IMR-90 (cell line): ENCODE measurements at regions not wholly inside any gene's neighbourhood (a gene's known extent, or its start where the extent isn't known, plus 50 kb on each side); places are given as distances from the start of the nearest gene placed in this dataset.

ENCODE experiments used
- ATAC-seq: fragments of 200-7000 bp; cut with Tn5 transposase; 2 replicates; pipeline ENCODE4 v1.9.1; 2020; ENCODE audit warnings: low read depth, mild to moderate bottlenecking, moderate library complexity
- BruUV-seq: library from RNA; stranded (reverse); fragments of 400-500 nt; replicated peaks from 2 replicates; lab custom pipeline; 2021; lab: Mats Ljungman, UMichigan
- CTCF ChIA-PET: fragments of 300-600 bp; formaldehyde crosslinking; extraction: SDS; loops from one replicate; lab custom pipeline; 2021; ENCODE audit warnings: antibody characterized with exemption; lab: Yijun Ruan, JAX
- POLR2A ChIA-PET: fragments of 300-600 bp; sonication (Branson Sonifier 250); formaldehyde crosslinking; loops from one replicate; lab custom pipeline; 2022; ENCODE audit warnings: antibody characterized with exemption; ENCODE audit not compliant: unreplicated experiment; lab: Charles Lee
- DNase-seq: peaks from one replicate; pipeline ENCODE4 v3.0.0; 2013
- H2AFZ ChIP-seq: replicated peaks from 2 replicates; pipeline ENCODE3; 2013; ENCODE audit warnings: low read length, mild to moderate bottlenecking; ENCODE audit not compliant: poor library complexity
- H2AK5ac ChIP-seq: 2 replicates; pipeline ENCODE4 v1.6.1; 2013; ENCODE audit warnings: low read depth, low read length, inconsistent platforms
- H2AK9ac ChIP-seq: replicated peaks from 2 replicates; pipeline ENCODE3; 2013; ENCODE audit warnings: mild to moderate bottlenecking, low read depth, low read length, moderate library complexity; ENCODE audit not compliant: poor library complexity
- H2BK120ac ChIP-seq: 2 replicates; pipeline ENCODE4 v1.6.1; 2013; ENCODE audit warnings: low read depth, low read length, inconsistent platforms
- H2BK15ac ChIP-seq: 3 replicates; pipeline ENCODE4 v1.6.1; 2013; ENCODE audit warnings: low read depth, low read length, inconsistent platforms
- H2BK20ac ChIP-seq: 2 replicates; pipeline ENCODE4 v1.6.1; 2013; ENCODE audit warnings: low read depth, mild to moderate bottlenecking, inconsistent platforms, low read length, moderate library complexity
- H2BK5ac ChIP-seq: 2 replicates; pipeline ENCODE4 v1.6.1; 2013; ENCODE audit warnings: mild to moderate bottlenecking, low read depth, low read length, inconsistent platforms; ENCODE audit not compliant: poor library complexity, severe bottlenecking
- H3K14ac ChIP-seq: replicated peaks from 2 replicates; pipeline ENCODE4 v1.6.1; 2013; ENCODE audit warnings: low read depth, low read length, inconsistent platforms
- H3K18ac ChIP-seq: 2 replicates; pipeline ENCODE4 v1.6.1; 2013; ENCODE audit warnings: low read depth, low read length, control low read depth
- H3K23ac ChIP-seq: 2 replicates; pipeline ENCODE4 v1.6.1; 2013; ENCODE audit warnings: low read depth, low read length, inconsistent platforms
- H3K27ac ChIP-seq: 2 replicates; pipeline ENCODE4 v1.5.1; 2013; ENCODE audit warnings: mild to moderate bottlenecking, control low read depth, low read length; ENCODE audit not compliant: insufficient read depth
- H3K27me3 ChIP-seq: 2 replicates; pipeline ENCODE4 v1.6.1; 2013; ENCODE audit warnings: low read length; ENCODE audit not compliant: control insufficient read depth, insufficient read depth
- H3K36me3 ChIP-seq: 2 replicates; pipeline ENCODE4 v1.6.1; 2013; ENCODE audit warnings: low read length, mixed read lengths; ENCODE audit not compliant: control insufficient read depth, insufficient read depth
- H3K4ac ChIP-seq: 2 replicates; pipeline ENCODE4 v1.6.1; 2013; ENCODE audit warnings: low read depth, low read length, inconsistent platforms
- H3K4me1 ChIP-seq: 2 replicates; pipeline ENCODE4 v1.6.1; 2013; ENCODE audit warnings: low read length, mixed read lengths; ENCODE audit not compliant: control insufficient read depth, insufficient read depth
- H3K4me2 ChIP-seq: 2 replicates; pipeline ENCODE4 v1.6.1; 2013; ENCODE audit warnings: low read depth, mild to moderate bottlenecking, control low read depth, low read length, moderate library complexity
- H3K4me3 ChIP-seq: 2 replicates; pipeline ENCODE4 v1.5.1; 2013; ENCODE audit warnings: low read depth, mild to moderate bottlenecking, control low read depth, low read length, moderate library complexity; ENCODE audit not compliant: insufficient read depth
- H3K56ac ChIP-seq: 2 replicates; pipeline ENCODE4 v1.6.1; 2013; ENCODE audit warnings: low read length, inconsistent platforms; ENCODE audit not compliant: insufficient read depth; ENCODE audit errors: extremely low read depth
- H3K79me1 ChIP-seq, 2 experiments: 2 replicates each; pipeline ENCODE4 v1.6.1; 2013; ENCODE audit warnings: low read length in 2 of 2, inconsistent platforms in 1 of 2, low read depth in 1 of 2
- H3K9ac ChIP-seq: 2 replicates; pipeline ENCODE4 v1.6.1; 2013; ENCODE audit warnings: low read depth, low read length, control low read depth
- H3K9me1 ChIP-seq: 2 replicates; pipeline ENCODE4 v1.6.1; 2013; ENCODE audit warnings: low read length, inconsistent platforms; ENCODE audit not compliant: insufficient read depth
- H3K9me3 ChIP-seq: 2 replicates; pipeline ENCODE4 v1.6.1; 2013; ENCODE audit warnings: low read length; ENCODE audit not compliant: control insufficient read depth, insufficient read depth
- H4K20me1 ChIP-seq: 2 replicates; pipeline ENCODE4 v1.6.1; 2013; ENCODE audit warnings: low read length, inconsistent platforms; ENCODE audit not compliant: insufficient read depth
- H4K5ac ChIP-seq: 2 replicates; pipeline ENCODE4 v1.6.1; 2013; ENCODE audit warnings: mild to moderate bottlenecking, low read depth, low read length, control low read depth
- H4K8ac ChIP-seq, 2 experiments: 2 replicates each; pipeline ENCODE4 v1.6.1; 2013; ENCODE audit warnings: low read depth in 2 of 2, low read length in 2 of 2, control low read depth in 1 of 2, inconsistent platforms in 1 of 2
- H4K91ac ChIP-seq: 2 replicates; pipeline ENCODE4 v1.6.1; 2013; ENCODE audit warnings: low read depth, low read length, inconsistent platforms; ENCODE audit not compliant: insufficient read depth
- BHLHE40 ChIP-seq: fragments of 150-350 bp; IDR thresholded peaks from 2 replicates; pipeline ENCODE4 v1.6.1; 2016; ENCODE audit warnings: mild to moderate bottlenecking, low read depth, low read length
- CEBPB ChIP-seq: IDR thresholded peaks from 2 replicates; pipeline ENCODE4 v1.6.1; 2012; ENCODE audit warnings: low read depth, low read length, improper control_type of control experiment
- CHD1 ChIP-seq: IDR thresholded peaks from 2 replicates; pipeline ENCODE4 v1.6.1; 2012; ENCODE audit warnings: low read depth, low read length, improper control_type of control experiment
- ELK1 ChIP-seq: fragments of 150-350 bp; IDR thresholded peaks from 2 replicates; pipeline ENCODE4 v1.6.1; 2016; ENCODE audit warnings: low read depth, mild to moderate bottlenecking, low read length, moderate library complexity, borderline replicate concordance
- FOS ChIP-seq: fragments of 150-350 bp; IDR thresholded peaks from 2 replicates; pipeline ENCODE4 v1.6.1; 2016; ENCODE audit warnings: low read depth, low read length
- MAFK ChIP-seq: IDR thresholded peaks from 2 replicates; pipeline ENCODE4 v1.6.1; 2012; ENCODE audit warnings: low read depth, low read length, improper control_type of control experiment
- MAZ ChIP-seq: IDR thresholded peaks from 2 replicates; pipeline ENCODE4 v1.6.1; 2012; ENCODE audit warnings: low read depth, mild to moderate bottlenecking, low read length, improper control_type of control experiment, moderate library complexity, borderline replicate concordance
- MXI1 ChIP-seq: IDR thresholded peaks from 2 replicates; pipeline ENCODE4 v1.6.1; 2012; ENCODE audit warnings: low read depth, mild to moderate bottlenecking, low read length, moderate library complexity, borderline replicate concordance
- NFE2L2 ChIP-seq: fragments of 150-350 bp; IDR thresholded peaks from 2 replicates; pipeline ENCODE4 v1.6.1; 2016; ENCODE audit warnings: low read depth, mild to moderate bottlenecking, low read length
- RAD21 ChIP-seq: IDR thresholded peaks from 2 replicates; pipeline ENCODE4 v1.6.1; 2012; ENCODE audit warnings: low read length, improper control_type of control experiment
- RCOR1 ChIP-seq: IDR thresholded peaks from 2 replicates; pipeline ENCODE4 v1.6.1; 2012; ENCODE audit warnings: mild to moderate bottlenecking, low read length, improper control_type of control experiment; ENCODE audit not compliant: insufficient replicate concordance
- RFX5 ChIP-seq: IDR thresholded peaks from 2 replicates; pipeline ENCODE4 v1.8.0; 2012; ENCODE audit warnings: low read depth, mild to moderate bottlenecking, low read length, moderate library complexity
- SMC3 ChIP-seq: fragments of 150-350 bp; IDR thresholded peaks from 2 replicates; pipeline ENCODE4 v1.6.1; 2016; ENCODE audit warnings: low read depth, mild to moderate bottlenecking, antibody characterized with exemption, low read length, moderate library complexity
- USF2 ChIP-seq: fragments of 150-350 bp; IDR thresholded peaks from 2 replicates; pipeline ENCODE4 v1.6.1; 2017; ENCODE audit warnings: mild to moderate bottlenecking, antibody characterized with exemption, low read length, low read depth
- WGBS, 2 experiments: methylation state at CpG; one replicate each; pipeline versions ENCODE4 v1.1.5 to v1.1.7; 2013; ENCODE audit warnings: missing lambda C conversion rate in 2 of 2; ENCODE audit not compliant: insufficient read length in 1 of 2; ENCODE audit errors: extremely low coverage in 2 of 2; 5-methylcytosine and 5-hydroxymethylcytosine counted together
- dilution Hi-C: fragments of 300-500 bp; cut with HindIII; formaldehyde crosslinking; loops from one replicate; pipeline ENCODE4 v1.14.3; 2018; ENCODE audit warnings: low sequenced_read_pairs; ENCODE audit not compliant: unreplicated experiment
- in situ Hi-C: fragments of 300-500 bp; cut with MboI; formaldehyde crosslinking; loops from 3 replicates; pipeline ENCODE4 v1.14.3; 2019; ENCODE audit warnings: low sequenced_read_pairs, inconsistent platforms, mixed read lengths
- intact Hi-C: fragments of 100-400 bp; cut with micrococcal nuclease; formaldehyde crosslinking; loops from 2 replicates; pipeline ENCODE4 v1.10.0; 2022

GRCh38 chr6:55664591-55665587 lies 85.9 kb upstream of the HMGCLL1 start:
- ChIA-PET CTCF (interaction anchor here (1.1 kb wide), 1 partner anchor 271 kb away, joined by 3 read pairs; no protein-coding TSS in a partner anchor), POLR2A (no interaction called here)
- Histone ChIP-seq H3K9me1 (no peaks in the 10 kb centered on the region), H2AK9ac (peak overlapping the region; percentile 73), H2BK120ac (no peak overlapping the region), H4K5ac (no peak overlapping the region), H3K4me1 (peaks cover 4% of the 10 kb centered on the region; the same call in 1 of the 2 replicates), H3K4me2 (no peak overlapping the region; the same call in 1 of the 2 replicates), H2AFZ (no peak overlapping the region), H4K20me1 (no peaks in the 10 kb centered on the region), H3K9ac (no peak overlapping the region), H3K4me3 (no peak overlapping the region), H3K14ac (no peak overlapping the region), H3K79me1 (no peaks in the 10 kb centered on the region), H2BK20ac (peak overlapping the region; percentile 20; the same call in 1 of the 2 replicates), H3K27ac (no peak overlapping the region), H3K4ac (no peak overlapping the region), H4K8ac (no peak overlapping the region), H3K23ac (no peak overlapping the region), H2BK15ac (no peak overlapping the region), H3K18ac (no peak overlapping the region), H3K9me3 (0 out of 2 replicates have a peak, but pooled peaks cover 2% of the 10 kb centered on the region), H2AK5ac (no peak overlapping the region), H3K27me3 (no peaks in the 10 kb centered on the region), H2BK5ac (no peak overlapping the region), H4K91ac (no peak overlapping the region), H3K56ac (no peak overlapping the region), H3K36me3 (no peaks in the 10 kb centered on the region)
- intact Hi-C loops, result no loop called here
- in situ Hi-C loops, result no loop called here
- no TSS peak for BruUV-seq
- DNase-seq (peak; percentile 20), ATAC-seq (peak; percentile 71)
- dilution Hi-C loops, result no loop called here
- 60% methylated on average over 1 of the region's 2 CpGs; no CpG with 5 or more reads in 1 of the 2 experiments for WGBS, 2 experiments
- no peak for TF ChIP-seq MAZ
- no peak for TF ChIP-seq RAD21
- TF ChIP-seq RCOR1, result no peak
- no peak for TF ChIP-seq FOS
- no peak for TF ChIP-seq USF2
- TF ChIP-seq CHD1, result no peak
- no peak for TF ChIP-seq NFE2L2
- TF ChIP-seq SMC3, result no peak
- TF ChIP-seq CEBPB, result no peak
- no peak for TF ChIP-seq ELK1
- no peak for TF ChIP-seq MXI1
- no peak for TF ChIP-seq RFX5
- no peak for TF ChIP-seq MAFK
- TF ChIP-seq BHLHE40, result no peak
